G401.6 (cell line): ENCODE measurements at regions not wholly inside any gene's neighbourhood (a gene's known extent, or its start where the extent isn't known, plus 50 kb on each side); places are given as distances from the start of the nearest gene placed in this dataset.

Experiments used
- FAIRE-seq: peaks from 2 replicates; lab custom pipeline; 2012; peaks lifted over from hg19 to GRCh38; lab: Jason Lieb, UNC

DNA sequence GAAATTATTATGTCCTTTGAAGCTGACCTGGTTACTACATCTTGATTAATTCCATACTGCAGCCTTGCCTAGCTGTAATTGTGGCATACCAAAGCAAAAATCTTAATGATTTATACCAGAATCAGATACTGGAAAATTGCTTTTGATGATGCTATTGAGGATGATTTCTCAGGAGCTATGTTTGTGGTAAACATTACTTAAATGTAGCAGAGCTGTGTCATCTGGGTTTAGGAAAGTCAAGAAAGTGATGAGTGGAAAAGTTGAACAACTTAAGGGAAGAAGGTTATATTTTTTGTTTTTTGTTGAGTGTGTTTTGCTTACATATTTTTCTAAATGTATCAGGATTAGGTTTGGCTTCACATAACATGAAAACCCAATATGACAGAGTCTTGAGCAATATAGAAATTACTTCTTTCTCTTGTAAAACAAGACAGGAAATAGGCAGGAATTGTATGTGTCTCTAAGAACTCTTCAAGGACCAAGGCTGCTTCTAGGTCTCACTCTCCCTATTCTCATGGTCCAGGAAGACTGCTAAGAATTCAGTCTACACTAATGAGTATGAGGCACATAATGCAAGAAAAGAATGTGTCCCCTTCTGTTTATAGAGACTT lies 87.6 kb upstream of the MTPN start:
- FAIRE-seq: no peak

DNA sequence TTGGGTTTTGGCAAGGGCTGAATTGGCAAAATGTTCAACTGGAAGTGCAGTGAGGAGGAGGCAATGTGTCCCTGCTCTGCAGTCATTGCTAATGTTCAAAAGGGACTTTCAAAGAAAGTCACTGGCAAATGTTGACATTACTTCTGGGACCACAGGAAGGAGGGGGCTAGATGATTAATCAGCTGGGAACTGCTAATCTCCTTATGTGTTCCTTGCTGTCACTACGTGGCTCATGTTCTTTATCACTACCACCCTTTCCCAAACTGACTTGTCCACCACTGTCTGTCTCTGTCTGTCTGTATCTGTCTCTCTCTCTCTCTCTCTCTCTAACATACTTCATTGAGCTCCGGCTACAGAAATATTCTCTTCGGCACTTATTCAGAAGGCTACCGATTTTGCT lies 86.9 kb upstream of the MTPN start:
- no peak for FAIRE-seq

DNA sequence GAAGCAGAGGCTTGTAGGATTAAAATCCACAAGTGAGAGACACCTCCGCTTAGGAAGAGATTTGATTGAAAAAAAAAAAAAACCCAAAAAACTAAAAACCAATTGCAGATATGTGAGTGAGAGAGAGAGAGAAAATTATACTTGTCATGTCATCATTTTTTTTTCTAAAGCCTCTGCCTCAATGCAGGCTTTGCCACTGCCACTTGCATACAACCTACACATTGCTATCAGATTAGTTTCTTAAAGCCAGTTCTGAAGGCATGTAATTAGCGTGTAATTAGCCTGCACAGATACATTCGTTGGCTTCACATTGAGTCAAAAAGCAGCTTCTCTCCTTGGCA lies 86.1 kb upstream of the MTPN start:
- FAIRE-seq: no peak

DNA sequence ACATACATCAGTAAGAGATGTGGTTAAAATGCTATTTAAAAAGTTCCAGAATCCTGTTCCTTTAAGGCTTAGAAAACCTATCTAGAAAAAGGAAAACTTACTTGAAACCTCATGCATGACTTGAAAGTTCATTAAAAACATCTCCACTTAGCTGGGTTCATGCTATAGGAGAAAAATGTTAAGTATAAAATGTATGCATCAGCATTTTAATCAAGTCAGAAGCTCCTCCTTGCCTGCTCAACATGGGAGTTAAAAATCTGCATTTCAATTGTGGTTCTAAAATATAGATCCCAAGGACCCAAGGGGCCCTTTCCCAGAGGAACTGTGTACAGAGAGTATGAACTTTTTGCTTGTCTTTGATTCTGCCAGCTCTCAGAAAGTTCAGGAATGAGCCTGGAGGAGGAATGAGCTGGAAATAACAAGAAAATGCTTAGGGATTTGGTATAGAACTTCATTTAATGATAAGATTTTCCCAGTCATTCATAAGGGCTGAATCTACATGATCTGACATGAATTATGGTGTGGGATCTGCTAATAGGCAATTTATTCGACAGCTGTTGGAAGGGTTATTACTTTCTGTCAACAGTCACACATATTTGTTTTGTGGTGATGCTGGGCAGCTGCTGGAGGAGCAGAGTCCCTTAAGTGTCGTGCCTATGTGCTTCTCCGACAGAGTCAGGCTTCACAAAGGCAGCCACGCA lies 85.6 kb upstream of the MTPN start:
- no peak for FAIRE-seq

DNA sequence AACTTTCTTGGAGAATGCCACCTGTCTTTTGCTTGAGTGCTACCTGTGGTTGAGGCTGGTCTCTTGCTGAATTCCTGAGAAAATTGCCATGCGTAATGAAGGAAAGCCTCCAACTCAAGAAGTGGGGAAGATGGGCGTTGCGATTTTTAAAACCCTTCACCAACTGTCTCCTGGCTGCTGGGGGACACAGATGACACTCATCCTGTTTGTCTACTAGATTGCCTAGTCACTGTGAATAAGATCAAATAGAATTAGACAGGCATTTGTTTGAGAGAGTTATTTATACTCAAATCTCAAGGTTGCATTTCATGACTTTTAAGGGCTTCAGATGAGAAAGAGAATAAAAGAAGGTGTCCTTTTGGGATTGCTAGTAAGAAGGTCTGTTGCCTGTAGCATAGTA lies 84.3 kb upstream of the MTPN start:
- no peak for FAIRE-seq

DNA sequence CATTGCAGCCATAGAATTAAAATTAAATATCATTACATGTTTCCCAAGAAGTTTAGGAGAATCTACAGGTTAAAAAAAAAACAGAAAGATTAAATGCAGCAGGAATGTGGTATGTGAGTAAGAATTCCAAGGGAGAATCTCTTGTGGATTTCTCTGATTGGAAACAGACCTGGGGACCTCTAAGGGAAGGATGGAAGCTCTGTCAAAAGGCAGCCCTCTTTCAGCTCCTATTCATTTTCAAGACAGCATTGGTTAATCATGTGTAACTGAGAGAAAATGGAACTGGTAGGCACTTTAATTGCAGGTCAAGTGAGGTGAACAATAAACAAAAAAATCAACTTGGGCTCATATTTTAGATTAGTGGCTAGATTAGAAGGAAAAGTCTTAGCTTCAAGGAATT lies 81.4 kb upstream of the MTPN start:
- no peak for FAIRE-seq

DNA sequence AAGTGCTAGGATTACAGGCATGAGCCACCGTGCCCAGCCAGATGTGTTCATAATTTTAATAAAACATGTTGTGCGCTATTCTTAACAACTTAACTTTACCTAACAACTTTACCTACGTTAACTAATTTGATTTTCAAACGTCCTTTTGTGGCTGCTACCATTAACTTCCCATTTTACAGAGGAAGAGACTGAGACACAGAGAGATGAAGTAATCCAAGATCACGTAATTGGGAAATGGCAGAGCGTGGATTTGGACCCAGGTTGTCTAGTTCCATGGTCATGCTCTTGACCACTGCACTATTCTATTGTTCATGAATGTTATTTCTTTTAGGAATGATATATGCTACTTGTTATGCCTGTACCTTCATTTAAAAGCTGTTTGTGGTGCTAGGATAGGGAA lies 80.3 kb upstream of the MTPN start:
- no peak for FAIRE-seq

DNA sequence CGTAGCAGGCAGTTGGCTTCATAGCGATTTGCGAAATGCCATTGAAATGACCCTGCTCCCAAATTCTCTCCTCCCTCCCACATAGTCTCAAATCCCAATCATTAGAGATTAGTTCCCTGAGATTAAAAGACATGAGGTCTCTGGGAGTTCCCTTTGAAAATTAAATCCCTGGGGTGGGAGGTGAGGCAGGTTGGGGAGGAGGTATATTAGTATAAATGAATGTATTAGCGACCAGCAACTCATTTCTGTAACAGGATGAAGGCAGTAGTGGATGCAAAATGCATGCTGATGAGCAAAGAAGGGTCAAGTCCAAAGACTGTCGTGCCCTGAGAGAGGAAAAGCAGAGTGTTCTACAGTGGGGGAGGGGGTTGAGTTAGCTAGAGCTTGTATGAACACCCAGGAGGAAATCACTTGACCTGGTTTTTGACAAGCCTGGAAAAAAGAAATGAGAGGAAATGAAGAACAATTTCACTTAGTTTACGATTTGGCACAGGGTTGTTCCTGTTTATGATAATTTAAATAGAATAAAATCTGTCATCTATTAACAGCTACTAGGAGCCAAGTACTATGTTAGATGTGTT lies 79.6 kb upstream of the MTPN start:
- no peak for FAIRE-seq

DNA sequence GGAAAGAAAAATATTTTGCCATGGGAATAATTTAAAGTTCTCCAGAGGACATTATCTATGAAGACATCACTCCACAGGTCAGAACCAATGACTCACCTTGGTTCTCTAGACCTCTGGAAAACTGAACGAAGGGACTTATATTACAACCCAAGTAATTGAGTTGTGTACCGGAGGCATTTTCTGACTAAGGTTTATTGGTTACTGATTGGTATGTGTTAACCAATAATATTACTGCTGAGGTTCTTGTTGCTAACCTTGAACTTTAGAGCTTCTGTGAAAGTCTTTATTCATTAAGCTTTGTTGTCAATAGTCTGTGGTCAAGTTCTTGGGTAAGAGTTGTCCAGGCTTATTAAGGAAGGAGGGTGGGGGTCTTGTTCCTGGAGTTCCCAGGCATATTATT lies 78.1 kb upstream of the MTPN start:
- FAIRE-seq: no peak

DNA sequence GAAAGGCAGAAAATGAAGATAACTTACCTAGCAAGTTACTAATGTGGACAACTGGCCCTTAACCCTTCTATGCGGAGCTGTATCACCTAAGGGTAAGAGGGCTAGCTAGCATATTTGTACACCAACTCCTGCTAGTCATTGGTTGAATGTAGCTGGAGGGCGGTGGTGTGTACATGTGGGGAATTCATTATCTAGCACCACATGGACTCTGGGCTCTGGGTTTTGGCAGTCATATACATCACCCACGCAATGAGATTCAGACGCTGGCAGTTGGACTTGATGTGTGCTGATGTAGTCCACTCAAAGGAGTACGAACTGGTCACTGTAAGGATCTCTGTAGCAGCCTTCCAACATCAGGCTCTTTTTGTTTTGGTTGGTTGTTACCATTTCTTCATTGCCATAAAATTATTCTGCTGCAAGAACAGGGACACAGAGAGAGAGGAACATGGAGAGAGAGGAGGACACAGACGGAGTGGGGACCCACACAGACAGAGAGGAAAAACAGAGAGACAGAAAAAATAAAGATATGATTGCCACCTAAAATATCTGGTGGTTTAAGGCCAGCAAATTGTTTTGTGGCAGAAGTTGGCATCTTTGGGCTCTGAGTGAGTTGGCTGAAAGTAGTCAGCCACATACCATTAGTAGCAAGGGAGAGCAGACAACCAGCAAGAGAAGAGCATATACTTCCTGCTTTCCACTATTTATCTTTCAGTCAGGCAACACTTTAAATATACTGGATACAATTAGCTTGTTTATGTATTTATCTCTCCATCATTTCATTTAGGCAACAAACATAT lies 76.7 kb upstream of the MTPN start:
- FAIRE-seq: no peak

DNA sequence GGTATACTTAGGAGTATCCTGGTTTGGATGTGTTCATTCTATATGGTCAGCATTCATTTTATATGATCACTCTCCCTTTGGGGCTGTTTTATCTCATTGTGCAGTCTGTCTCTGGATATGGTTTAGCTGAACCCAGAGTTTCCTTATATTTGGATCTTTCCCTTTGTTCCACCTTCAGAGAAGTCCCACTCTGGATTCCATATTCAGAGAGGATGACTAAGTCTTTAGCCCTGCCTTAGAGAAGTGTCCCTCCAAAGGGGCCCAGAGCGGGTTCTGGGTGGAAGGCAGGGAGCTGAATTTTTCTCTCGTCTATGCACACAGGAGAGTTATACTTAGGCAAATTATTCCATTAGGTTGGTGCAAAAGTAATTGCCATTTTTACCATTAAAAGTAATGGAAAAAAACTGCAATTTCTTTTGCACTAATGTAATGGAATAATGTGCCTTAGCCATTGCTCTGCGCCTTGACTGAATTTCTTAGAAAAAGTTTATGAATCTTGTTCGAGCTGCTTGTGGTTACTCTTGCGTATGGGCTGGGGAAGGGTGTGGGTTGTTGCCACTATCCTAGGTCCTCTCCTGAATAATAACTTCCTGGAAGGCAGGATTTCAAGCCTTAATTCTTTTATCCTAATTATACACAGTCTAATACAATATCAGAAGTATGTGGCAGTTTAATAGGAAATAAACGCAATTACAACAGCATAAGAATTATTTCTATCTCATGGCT lies 74.2 kb upstream of the MTPN start:
- FAIRE-seq: no peak

DNA sequence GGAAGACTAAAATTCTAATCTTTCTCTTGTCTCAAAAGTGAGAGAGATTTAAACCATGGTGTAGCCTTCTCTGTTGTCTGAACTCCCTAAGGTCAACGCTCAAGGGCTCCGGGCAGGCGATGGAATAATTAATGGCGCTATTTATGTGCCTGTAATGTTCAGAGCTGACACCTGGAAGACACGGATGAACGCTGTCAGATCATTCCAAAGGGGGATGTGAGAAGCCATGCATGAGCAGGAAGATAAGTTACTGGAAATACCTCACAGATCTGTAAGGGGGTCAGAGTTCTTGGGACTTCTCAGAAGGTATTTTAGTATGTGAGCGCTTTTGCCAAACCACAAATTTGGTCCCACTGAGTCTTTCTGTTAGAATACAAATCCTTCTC lies 73.3 kb upstream of the MTPN start:
- FAIRE-seq: no peak

DNA sequence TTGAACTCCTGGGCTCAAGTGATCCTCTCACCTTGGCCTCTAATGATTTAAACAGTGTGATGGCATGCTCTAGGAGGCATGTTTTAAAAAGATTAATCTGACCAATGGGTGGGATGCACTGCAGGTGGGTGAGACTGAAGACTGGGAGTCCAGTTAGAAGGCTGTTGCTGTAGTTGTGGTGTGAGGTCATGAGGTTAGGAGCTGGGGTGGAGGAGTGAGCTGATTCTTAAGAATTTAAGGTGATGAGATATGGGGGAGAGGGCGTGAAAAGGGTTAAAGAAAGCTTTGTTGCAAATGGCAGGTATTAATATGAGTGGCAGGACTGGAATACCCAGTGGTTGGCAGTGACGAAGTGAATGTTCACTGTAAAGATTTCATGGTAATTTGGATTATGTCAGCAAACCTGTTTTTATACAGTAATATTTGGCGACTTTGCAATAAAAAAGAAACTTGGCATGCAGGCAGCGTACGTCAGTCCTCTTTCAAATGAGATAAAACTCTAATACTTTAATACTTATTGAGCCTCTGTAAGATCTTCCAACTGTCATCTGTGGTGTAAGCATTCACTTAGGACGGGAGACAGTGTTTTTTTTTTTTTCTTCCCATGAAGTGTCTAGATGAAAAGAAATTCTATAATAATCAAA lies 72.8 kb upstream of the MTPN start:
- FAIRE-seq: no peak

DNA sequence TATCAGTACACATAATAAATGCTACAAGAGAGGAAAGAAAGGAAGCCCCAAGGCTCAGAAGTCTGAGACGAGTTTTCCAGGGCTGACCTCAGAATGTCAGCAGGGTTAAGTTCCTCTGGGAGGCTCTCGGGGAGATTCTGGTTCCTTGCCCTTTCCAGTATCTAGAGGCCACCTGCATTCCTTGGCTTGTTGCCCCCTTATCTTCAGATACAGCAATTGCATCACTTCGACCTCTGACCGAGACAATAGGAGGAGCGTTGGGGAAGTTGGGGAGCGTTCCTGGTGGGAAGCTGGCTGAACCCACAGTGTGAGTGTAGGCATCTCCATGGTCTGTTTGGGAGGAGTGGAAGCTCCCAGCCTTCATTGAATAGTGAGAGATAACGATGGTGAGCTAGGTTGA lies 72.0 kb upstream of the MTPN start:
- no peak for FAIRE-seq

DNA sequence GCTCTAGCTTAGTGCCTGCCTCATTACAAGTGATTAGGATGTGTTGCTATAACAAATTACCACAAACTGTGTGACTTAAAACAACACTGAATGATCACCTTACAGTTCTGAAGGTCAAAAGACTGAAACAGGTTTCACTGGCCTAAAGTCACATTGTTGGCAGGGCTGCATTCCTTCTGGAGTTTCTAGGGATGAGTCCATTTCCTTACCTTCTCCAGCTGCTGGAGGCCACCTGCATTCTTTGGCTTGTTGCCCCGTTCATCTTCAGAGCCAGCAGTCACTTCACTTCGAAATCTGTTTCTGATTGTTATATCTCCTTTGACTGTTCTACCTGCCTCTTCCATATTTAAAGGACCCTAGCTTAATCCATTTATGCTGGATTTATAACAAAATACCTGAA lies 69.4 kb upstream of the MTPN start:
- FAIRE-seq: no peak

DNA sequence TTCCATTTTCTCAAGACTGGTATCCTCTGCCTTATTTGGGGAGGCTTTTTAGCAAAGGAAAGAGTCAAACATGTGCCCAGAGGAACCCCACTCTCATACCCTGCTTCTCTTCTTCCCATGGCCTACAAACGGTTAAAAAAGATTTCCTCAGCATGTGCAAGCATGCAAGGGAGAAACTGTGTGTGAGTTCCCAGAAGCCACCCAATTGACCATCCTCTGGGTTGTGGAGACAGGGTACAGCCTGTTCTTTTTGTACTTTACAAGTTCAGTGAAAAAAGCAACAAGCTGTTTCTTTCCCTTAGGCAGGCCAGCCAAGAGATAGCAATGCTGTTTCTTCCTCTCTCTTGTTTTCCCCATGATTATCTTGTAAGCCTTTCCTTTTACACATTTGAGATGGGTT lies 68.8 kb upstream of the MTPN start:
- no peak for FAIRE-seq

DNA sequence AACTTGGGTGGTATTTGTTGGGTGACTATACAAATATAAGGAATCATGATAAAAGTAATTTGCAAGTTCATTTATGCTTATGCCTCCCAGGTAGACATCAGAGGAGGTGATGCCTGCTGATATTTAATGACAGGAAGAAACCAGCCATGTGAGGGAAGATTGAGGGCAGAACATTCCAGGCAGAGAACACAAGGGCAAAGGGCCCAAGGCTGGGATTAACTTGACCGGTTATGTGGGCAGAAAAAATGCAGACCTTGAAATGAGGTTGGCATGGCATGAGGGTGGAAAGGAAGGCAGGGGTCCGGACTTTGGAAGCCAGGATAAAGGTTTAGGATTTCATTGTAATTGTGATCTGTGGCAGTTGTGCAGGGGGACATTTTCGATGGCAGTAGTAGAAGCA lies 68.0 kb upstream of the MTPN start:
- no peak for FAIRE-seq

DNA sequence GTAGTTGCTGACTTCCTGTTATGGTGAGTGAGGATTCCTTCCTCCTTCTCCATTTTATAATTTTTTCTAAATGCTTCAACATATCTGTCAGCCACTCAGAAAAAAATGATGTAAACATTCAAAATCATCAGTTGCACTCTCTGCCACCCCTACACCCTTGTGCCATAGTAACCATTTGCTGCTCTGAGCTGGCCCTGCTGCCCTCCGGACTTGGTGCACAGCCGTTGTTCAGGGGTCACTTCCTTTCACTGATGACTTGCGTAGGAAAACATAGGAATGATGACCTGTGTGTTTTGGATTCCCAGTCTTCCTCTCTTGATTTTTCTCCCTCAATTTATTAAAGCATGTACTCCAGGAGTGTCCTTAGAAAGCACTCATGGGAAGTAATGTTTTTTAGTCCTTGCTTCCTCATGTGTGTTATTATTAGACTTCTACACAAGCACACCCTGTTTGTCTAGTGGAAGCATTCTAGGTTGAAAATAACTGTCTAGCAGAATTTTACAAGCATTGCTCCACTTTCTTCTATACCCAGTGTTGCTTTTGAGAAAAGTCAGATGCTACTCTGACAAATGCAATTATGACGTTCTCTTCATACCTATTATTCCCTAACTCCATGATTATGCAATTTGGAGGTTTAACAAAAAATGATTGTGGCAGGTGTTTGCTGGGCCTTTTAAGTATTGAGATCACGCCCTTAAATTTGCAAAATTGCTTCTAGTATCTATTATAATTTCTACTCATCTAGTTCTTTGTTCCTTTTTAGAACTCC lies 62.6 kb upstream of the MTPN start:
- FAIRE-seq: no peak

DNA sequence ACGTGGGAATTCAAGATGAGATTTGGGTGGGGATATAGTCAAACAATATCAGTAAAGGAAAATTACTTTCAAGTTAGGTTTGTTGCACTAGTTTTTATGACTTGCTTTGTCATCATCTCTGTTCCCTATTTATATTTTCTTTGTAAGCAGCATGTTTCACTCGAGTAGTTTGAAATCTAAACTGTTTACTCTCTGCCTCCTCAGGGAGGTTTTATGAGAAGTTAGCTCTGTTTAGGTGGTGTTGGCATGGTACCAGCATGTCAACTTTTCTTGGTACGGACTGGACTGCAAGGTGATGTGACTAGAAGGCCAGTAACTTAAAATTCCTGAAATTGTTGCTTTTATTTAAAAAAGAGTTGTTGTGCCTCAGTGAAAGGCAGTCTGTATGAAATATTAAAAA lies 59.2 kb upstream of the MTPN start:
- FAIRE-seq: no peak

DNA sequence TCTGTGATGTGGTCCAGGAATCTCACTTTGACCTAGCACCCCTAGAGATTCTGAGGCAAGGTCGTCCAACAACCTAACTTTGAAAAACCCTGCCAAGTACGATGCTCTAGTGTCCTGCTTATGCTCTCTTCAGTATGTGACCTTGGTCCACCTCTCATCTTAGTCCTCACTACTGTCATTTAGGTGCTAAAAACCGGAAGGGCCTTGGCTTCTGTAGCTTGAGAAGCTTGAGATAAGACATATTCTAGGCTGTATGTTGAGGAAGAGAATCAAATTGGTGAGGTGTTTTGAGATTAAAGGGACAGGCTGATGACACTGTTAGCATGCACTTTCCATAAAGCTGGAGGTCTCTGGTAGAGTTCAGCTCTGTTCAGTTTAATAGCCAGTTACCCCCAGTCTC lies 57.0 kb upstream of the MTPN start:
- no peak for FAIRE-seq

DNA sequence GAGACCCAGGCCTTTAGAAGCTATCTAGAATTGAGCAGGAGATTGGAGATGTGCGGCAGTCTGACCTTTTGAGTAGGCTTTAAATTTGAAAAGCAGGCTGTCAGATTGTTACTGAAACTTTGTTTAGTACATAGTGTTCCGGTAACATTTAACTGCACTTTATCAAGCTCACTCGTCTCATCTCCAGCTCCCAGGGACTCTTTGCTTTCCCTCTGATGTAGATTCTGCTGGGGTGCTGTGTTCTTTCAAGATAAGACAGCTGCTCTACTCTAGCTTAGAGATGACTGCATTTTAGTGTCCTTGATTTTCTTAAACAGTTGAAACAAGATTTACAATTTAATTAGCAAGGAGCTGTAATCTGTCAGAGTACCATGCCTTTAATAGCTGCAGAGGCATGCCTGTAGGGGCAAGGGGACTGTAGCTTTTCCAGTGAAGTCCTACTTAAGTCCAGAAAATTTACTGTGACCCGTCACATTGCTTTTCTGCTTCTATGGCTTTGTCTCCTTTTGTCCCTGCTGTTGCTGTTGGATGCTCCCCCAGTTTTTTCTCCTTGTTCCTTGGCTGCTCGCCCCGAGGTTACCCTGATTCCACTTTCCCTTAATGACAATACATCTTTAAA lies 56.4 kb upstream of the MTPN start:
- no peak for FAIRE-seq
